VCaP (cell line): ENCODE measurements at regions not wholly inside any gene's neighbourhood (a gene's known extent, or its start where the extent isn't known, plus 50 kb on each side); places are given as distances from the start of the nearest gene placed in this dataset.
"Not testable (repeated sequence)": the region's sequence is repeated elsewhere in the genome, so short reads cannot be mapped to it uniquely, and the experiment has no call there.

Source experiments
- H3K27ac ChIP-seq: fragments of 450-650 bp; 2 replicates; pipeline ENCODE4 v1.5.1; 2017
- TF ChIP-seq, protein P1 (sequence below): fragments of 450-650 bp; conservative IDR thresholded peaks from 2 replicates; pipeline ENCODE4 v1.5.1; 2017; ENCODE audit warnings: mild to moderate bottlenecking, moderate library complexity

DNA sequence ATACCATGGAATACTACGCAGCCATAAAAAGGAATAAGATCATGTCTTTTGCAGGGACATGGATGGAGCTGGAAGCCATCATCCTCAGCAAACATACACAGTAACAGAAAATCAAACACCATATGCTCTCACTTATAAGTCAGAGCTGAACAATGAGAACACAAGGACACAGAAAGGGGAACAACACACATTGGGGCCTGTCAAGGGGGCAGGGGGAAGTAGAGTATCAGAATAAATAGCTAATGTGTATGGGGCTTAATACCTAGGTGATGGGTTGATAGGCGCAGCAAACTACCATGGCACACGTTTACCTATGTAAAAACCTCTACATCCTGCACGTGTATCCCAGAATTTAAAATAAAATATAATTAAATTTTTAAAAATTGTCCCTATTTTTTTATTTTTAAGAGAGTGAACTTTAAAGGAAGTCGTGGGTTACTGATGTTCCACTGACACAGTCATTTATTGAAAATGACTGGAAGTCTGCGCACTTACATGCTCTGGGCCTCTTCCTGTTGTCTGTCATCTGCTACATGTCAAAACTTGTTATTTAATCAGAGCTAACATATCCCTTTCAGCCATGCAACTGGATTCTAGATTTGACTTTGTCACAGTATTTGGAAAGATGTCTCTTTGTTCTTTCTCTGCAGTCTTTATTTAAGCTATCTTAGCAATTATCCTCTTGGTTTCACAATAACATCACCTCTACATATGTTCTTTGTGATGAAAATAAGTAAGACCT is 73.7 kb upstream of the ABCB5 start:
- H3K27ac ChIP-seq: no peak overlapping the region
- TF ChIP-seq, protein P1, sequence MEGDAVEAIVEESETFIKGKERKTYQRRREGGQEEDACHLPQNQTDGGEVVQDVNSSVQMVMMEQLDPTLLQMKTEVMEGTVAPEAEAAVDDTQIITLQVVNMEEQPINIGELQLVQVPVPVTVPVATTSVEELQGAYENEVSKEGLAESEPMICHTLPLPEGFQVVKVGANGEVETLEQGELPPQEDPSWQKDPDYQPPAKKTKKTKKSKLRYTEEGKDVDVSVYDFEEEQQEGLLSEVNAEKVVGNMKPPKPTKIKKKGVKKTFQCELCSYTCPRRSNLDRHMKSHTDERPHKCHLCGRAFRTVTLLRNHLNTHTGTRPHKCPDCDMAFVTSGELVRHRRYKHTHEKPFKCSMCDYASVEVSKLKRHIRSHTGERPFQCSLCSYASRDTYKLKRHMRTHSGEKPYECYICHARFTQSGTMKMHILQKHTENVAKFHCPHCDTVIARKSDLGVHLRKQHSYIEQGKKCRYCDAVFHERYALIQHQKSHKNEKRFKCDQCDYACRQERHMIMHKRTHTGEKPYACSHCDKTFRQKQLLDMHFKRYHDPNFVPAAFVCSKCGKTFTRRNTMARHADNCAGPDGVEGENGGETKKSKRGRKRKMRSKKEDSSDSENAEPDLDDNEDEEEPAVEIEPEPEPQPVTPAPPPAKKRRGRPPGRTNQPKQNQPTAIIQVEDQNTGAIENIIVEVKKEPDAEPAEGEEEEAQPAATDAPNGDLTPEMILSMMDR: no peak

DNA sequence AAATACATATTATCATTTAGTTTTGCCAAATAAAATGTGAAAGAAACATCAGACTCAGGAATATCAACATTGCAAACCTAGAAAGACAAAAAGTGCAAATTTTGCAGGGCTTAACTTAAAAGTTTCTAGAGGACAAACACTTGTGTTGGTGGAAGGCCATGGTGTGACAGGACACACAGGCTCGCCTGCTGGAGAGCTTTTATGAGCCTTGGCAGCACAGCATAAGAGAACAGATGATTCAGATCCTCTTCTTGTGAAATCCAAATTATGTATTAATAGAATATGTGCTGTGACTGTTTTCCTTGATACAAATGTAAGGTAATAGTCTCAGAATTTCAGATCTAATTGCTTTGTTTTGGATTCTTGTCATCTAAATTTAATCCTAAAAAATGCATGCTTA is 72.9 kb upstream of the ABCB5 start:
- TF ChIP-seq, protein P1: no peak

DNA sequence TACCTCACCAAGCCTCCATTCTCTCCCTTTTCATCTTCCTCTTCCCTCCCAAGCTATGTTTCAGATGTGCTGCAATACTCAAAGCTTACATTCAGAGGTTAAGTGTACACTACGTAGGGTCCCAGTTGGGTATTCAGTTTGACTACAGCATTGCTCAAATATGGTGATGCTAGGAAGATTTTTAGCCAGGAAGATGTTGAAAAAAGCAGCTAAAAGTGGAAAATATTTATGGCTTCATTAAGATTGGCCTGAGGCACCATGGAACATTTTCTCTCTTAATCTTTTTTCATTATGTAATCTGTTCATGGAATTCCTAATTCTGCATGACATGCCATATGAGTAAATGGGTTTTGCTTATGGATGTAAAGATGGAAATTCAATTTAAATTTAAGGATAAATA is 72.0 kb upstream of the ABCB5 start:
- no peak overlapping the region for H3K27ac ChIP-seq
- TF ChIP-seq, protein P1: no peak

More for the DNA sequence above, 72.9 kb upstream of the ABCB5 start:
- no peak overlapping the region for H3K27ac ChIP-seq

DNA sequence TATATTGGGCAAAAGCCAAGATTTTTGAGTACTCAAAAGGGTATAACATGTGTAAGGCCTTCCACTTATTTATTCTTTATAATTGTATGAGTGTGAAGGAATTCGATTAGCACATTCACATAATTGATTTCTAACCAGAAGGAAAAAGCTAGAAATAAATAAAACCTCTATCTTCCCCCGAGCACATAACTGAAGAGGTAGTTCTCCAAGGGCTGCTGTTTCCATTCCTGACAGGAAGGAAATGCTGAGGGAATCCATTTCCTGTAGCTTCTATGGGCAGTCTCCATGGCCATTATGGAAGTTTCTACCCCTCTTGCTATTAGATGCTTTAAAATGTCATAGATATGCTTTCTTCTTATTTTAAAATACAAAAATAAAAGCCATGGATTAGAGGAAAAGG is 70.5 kb upstream of the ABCB5 start:
- no peak overlapping the region for H3K27ac ChIP-seq
- TF ChIP-seq, protein P1: no peak

DNA sequence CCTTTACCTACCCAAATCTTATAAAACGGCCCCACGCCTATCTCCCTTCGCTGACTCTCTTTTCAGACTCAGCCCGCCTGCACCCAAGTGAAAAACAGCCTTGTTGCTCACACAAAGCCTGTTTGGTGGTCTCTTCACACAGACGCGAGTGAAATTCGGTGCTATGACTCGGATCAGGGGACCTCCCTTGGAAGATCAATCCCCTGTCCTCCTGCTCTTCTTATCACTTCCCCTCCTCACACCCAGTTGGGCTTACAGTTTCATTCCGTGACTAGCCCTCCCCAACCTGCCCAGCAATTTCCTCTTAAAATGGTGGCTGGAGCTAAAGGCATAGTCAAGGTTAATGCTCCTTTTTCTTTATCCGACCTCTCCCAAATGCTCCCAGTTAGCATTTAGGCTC is 68.5 kb upstream of the ABCB5 start:
- not testable (repeated sequence) for H3K27ac ChIP-seq

DNA sequence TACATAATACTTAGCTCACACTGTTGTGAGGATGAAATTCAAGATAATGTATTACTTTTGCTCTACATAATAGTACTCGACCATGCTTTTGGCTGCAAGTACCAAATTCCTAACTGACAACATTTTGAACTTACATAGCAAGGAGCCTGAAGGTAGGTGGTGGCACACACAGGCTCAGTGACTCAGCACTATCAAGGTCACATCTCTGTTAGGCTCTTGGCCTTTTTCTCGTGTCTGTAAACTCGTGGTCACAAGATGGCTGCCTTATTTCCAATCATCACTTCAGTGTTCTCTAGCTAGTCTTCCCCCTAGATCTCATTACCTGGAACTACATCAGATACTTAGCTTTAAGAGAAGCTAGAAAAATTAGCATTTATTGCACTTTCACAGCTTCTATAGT is 61.4 kb upstream of the ABCB5 start:
- TF ChIP-seq, protein P1: no peak
- no peak overlapping the region for H3K27ac ChIP-seq

DNA sequence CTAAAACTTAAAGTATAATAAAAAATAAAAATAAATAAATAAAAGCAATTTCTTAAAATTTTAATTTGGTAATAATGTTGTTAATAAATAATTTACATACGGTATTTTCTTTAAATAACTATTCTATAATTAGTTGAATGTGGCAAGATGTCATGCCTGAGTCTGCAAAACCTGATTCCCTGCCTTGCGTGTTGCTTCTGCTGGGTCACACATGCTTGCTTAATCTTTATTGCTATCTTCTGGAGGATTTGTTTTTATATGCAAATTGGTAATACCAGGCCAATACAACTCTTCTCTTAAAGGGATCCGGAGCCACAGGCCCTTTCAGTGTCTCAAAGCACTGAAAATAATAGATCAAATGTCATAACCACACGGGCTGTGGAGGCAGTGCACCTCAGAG is 59.4 kb upstream of the ABCB5 start:
- no peak overlapping the region for H3K27ac ChIP-seq
- TF ChIP-seq, protein P1: no peak

DNA sequence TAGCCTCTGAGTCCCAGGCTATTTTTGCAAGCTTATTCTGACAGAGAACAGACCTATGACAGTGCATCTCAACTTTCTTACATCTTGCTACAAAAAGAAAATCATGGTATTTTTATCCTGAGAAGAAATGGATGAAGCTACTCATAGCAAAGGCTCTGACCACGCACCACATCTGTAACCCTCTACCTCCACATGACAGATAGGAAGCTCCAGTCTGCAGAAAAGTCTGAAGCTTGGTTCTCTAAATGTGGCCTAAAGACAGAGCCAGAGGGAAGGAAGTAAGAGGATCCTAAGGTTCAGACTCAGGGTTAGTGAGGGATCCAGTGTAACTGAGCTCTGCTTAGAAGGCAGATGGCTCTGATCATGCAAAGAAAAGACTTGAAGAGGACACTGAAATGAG is 58.4 kb upstream of the ABCB5 start:
- H3K27ac ChIP-seq: no peak overlapping the region
- TF ChIP-seq, protein P1: no peak
